GM19035 (cell line): ENCODE measurements at regions not wholly inside any gene's neighbourhood (a gene's known extent, or its start where the extent isn't known, plus 50 kb on each side); places are given as distances from the start of the nearest gene placed in this dataset.

Experiments
- ATAC-seq: cut with Tn5 transposase; IDR thresholded peaks from one replicate; pipeline ENCODE4 v1.9.1; 2021; ENCODE audit not compliant: unreplicated experiment

- no peak for ATAC-seq
These were observed 505.1 kb downstream of the FOXO1 start for GRCh38 chr13:40161351-40161810.

DNA sequence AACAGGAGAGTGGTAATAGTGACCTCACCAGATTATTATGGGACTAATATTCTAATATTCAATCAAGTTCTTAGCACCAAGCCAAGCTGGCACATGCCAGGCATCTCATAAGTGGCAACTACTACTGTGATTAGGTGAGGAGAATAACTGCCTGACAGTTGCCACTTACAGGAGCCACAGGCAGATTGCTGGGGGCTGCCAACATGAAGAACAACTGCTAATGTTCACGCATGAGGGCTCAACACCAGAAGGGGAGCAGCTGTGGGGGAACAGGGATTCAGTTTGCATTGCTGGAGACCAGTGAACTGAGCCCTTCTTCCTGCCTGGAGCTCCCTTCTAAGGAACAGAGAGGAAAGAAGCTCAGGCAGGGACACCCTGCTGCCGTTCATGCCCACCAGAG is 504.5 kb downstream of the FOXO1 start:
- no peak for ATAC-seq

- ATAC-seq, result no peak
These were observed 503.1 kb downstream of the FOXO1 start for GRCh38 chr13:40163066-40164000.

DNA sequence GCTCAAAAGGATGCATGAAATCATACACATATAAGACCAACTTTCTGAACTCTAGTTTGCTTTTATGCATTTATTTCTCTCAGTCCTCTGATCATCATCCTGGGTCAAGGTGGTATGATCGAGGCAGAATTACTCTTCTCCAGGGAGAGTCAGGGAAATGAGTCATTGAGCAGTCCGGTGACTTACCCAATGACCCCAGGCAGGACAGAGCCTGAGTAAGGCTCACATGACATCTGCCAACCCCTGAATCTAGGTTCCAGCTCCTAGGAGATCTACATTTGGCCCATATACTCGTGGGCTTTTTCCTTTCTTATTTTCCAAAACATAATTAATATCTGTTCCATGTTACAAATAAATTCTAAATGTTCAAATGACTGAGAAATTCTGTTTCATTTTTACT is 502.3 kb downstream of the FOXO1 start:
- ATAC-seq, result no peak

- no peak for ATAC-seq
These were observed 501.0 kb downstream of the FOXO1 start for GRCh38 chr13:40165316-40165932.

DNA sequence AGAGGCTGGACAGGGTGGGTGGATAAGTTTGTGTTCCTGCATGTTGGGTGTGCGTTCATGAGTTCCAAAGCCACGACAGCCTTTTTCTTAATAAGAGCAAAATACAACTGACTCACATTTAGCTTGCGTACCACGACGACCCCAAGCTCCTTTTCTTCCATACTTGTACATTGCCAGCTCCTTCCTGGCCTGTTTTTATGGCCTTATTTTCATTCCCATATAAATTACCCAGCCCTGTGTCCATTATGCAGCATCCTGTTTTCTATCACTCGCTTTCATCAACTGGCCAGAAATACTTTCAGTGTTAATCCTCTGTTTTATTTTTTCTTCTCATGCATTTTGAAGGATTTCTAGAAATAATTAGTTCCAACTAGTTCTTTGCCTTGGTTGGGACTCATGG is 499.1 kb downstream of the FOXO1 start:
- no peak for ATAC-seq

DNA sequence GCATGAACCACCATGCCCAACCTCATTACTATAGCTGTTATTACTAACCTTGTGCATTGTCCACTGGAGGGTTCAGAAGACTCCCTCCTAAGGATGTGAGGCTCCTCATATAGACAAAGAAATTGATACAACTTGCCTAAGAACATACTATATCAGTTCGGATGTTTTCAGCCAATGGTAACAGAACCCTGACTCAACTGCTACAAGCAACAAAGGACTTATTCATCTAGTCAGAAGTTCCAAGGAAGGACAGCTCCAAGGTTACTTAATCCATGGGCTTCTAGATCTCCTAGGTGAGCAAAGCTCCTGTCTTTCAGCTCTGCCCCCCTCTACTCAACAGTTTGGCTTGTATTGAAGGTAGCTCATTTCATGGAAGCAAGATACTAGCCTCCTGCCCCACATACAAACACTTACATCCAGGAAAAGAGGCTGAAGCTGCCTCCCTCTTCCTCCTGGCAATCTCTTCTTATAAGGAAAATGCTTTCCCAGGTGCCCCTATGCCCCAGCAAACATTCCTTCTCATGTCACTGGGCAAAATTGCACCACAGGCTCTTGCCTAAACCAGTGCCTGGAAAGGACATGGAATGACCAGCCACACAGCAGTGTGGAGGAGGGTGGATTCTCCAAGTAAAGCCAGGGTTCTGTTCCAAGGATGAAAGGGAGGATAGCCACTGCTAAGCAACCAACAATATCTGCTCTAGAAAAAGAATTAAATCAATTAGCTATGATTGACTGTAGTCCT is 497.8 kb downstream of the FOXO1 start:
- ATAC-seq, result no peak

- ATAC-seq, result no peak
These were observed 497.0 kb downstream of the FOXO1 start for GRCh38 chr13:40169476-40169875.

DNA sequence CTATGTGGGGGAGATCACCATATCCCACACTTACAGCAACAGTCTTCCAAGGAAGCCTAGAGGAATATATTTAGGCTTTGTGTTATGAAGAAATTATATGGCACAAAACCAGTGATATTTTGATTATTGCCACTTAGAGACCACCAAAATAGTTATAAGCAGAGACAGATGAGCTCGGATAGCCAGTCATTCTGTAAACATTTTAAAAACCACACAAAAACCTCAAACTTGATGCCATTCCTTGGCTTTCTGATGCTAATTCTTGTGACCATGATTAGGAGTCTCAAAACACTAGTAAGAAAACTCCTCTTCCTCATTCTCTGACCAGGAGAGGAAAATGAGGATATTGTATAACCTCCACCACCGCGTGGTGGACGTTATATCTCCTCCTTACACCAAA is 496.4 kb downstream of the FOXO1 start:
- ATAC-seq, result no peak

- ATAC-seq, result no peak
These were observed 495.5 kb downstream of the FOXO1 start for GRCh38 chr13:40170982-40171381.

DNA sequence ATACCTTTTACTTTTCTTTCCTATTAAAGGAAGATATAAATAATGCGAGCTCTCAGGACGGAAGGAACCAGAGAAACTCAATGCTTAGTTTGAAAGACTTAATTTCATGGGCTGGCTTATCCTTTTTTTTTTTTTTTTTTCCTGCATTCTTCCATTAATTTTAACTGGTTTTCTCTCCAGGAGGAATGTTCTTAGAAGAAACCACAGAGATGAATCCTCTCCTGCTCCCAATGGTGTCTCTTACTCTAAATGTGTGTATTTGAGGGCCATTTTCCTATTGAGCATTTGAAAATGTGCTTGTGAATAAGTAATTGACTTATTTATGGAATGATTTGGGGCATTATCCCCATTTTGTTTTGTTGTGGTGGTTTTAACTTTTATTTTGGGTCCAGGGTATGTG is 494.9 kb downstream of the FOXO1 start:
- no peak for ATAC-seq

DNA sequence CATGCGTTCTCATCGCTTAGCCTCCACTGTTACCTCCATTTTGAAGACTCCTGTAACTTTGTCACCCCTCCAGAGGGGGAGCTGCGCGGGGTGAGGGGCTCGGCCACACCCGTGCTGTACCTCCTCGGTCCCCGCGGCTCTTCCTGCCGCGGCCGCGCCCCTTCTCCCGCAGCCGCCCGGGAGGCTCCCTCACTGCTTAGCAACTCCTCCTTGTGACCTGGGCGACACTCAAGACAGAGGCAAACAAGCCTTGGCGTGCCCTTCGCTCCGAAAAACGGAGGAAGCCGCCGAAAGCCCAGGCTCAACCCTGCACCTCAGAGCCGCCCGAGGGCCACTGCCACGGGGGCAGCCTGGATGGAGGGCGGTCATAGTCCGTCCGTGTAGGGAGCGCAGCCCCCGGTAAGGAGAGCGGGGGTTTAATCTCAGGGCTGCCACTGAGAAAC is 494.3 kb downstream of the FOXO1 start:
- no peak for ATAC-seq

- no peak for ATAC-seq
These were observed 493.6 kb downstream of the FOXO1 start for GRCh38 chr13:40172878-40173277.

- ATAC-seq, result no peak
These were observed 490.8 kb downstream of the FOXO1 start for GRCh38 chr13:40175639-40176038.

DNA sequence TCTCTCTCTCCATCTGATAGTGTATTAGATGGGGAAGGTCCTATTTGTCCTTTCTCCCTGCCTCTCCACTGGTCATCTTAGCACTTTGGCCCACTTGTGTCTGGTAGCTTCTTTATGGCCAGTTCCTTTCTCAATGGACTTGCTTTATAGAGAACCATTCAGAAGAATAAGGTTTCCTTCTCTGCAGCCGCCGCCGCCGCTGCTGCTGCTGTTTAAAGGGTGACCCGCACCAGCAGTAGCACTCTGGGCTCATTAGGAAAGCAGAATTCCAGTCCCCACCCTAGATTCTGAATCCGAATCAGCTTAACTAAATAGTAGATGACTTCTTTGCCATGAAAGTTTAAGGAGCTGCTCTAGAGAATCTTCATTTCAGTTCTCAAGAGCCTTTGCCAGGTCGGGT is 490.2 kb downstream of the FOXO1 start:
- no peak for ATAC-seq

DNA sequence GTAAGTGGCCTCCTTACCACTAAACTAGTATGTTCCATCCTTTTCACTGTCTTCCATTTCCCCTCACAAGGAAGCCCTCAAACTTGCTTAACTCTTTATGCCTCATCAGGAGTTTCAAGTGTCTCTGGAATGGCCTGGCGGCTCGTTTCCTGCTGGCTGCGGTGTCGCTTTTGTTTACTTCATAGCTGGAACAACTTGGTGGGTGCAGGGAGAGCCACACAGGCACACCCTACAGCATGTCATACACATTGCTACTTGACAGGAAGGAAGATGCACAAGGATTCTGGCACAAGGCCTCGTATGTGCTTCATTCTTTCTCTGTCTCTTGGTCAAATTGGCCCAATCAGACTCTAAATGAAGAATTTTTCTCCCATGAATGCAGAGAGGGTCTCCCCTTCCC is 488.3 kb downstream of the FOXO1 start:
- ATAC-seq, result no peak

GRCh38 chr13:40179445-40180281 is 486.8 kb downstream of the FOXO1 start:
- no peak for ATAC-seq

DNA sequence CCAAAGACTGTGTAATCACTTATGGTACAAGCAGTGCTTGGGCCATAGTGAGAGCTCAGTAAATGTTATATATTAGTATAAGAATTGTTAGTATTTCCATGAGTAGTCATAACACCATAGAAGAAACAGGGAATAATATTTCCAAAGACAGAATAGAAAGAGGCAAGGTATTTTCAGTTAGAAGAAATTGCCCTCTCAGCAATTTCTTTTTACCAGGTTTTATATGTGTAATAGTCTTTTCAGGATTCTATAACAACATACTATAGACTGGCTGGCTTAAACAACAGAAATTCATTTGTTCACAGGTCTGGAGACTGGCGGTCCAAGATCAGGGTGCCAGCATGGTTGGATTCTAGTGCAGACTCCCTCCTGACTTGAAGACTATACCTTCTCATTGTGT is 485.7 kb downstream of the FOXO1 start:
- ATAC-seq, result no peak

DNA sequence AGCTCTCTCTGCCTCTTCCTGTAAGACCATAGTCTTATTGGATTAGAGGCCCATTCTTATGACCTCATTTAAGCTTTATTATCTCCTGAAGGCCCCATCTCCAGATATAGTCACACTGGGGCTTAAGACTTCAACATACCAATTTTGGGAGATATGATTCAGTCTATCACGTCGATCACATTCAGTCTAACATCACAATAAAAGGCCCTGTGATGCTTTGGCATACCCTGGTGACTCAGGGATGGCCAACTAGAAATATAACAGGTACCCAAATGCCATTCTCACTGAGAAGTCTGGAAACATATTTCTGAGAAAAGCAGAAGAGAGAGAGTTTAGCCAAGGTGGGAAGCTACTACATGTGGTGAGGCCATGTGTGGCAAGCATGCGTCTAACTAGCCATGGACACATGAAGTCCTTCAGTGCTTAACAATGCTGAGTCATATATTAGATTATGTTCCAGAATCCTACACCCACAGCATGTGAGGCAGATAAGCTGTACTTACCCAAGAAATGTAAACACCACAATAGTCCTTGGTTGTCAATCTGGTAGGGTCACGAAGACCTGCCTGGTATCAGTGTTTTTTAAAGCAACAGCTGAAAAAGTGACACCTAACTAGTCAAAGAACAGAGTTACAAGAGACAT is 485.1 kb downstream of the FOXO1 start:
- ATAC-seq, result no peak

GRCh38 chr13:40182591-40182990 is 483.9 kb downstream of the FOXO1 start:
- ATAC-seq, result no peak
